NCI-H2081 (cell line): ENCODE measurements at regions not wholly inside any gene's neighbourhood (a gene's known extent, or its start where the extent isn't known, plus 50 kb on each side); places are given as distances from the start of the nearest gene placed in this dataset.
"Not testable (repeated sequence)": the region's sequence is repeated elsewhere in the genome, so short reads cannot be mapped to it uniquely, and the experiment has no call there.

Experiments
- DNase-seq, 2 experiments: peaks; one replicate each; lab custom pipeline; 2025; lab: John Stamatoyannopoulos, UW

- DNase-seq = no peak
These were observed 157.4 kb upstream of the TMEM260 start for GRCh38 chr14:56422221-56422620.

- DNase-seq = peak; percentile 83 to 90
These were observed 156.8 kb upstream of the TMEM260 start for GRCh38 chr14:56422703-56423213.

- no peak for DNase-seq
These were observed 156.1 kb upstream of the TMEM260 start for GRCh38 chr14:56423544-56423943.

GRCh38 chr14:56431013-56431412, 148.6 kb upstream of the TMEM260 start:
- no peak for DNase-seq

- no peak for DNase-seq
These were observed 129.9 kb upstream of the TMEM260 start for GRCh38 chr14:56449670-56450213.

- DNase-seq = no peak
These were observed 126.7 kb upstream of the TMEM260 start for GRCh38 chr14:56452940-56453339.

- not testable (repeated sequence) for DNase-seq
These were observed 124.9 kb upstream of the TMEM260 start for GRCh38 chr14:56454680-56455079.

- DNase-seq = no peak
These were observed 119.1 kb upstream of the TMEM260 start for GRCh38 chr14:56460469-56460868.

GRCh38 chr14:56461276-56462275, 118.0 kb upstream of the TMEM260 start:
- peak in 1 of 2 experiments; percentile 23 for DNase-seq

- DNase-seq = no peak
These were observed 116.2 kb upstream of the TMEM260 start for GRCh38 chr14:56463271-56463890.

GRCh38 chr14:56471056-56471455, 108.5 kb upstream of the TMEM260 start:
- DNase-seq = no peak

- DNase-seq = peak; percentile 13 to 68
These were observed 105.1 kb upstream of the TMEM260 start for GRCh38 chr14:56474419-56475022.

GRCh38 chr14:56482310-56482911, 97.2 kb upstream of the TMEM260 start:
- peak; percentile 36 to 48 for DNase-seq

- DNase-seq = peak; percentile 2 to 36
These were observed 92.4 kb upstream of the TMEM260 start for GRCh38 chr14:56487090-56487667.

GRCh38 chr14:56487761-56488160, 91.8 kb upstream of the TMEM260 start:
- DNase-seq = no peak

GRCh38 chr14:56488306-56488705, 91.3 kb upstream of the TMEM260 start:
- no peak for DNase-seq

- DNase-seq = peak; percentile 62 to 69
These were observed 89.2 kb upstream of the TMEM260 start for GRCh38 chr14:56490379-56490778.

- peak; percentile 71 to 80 for DNase-seq
These were observed 88.0 kb upstream of the TMEM260 start for GRCh38 chr14:56491299-56492285.

- DNase-seq = peak; percentile 5 to 32
These were observed 85.4 kb upstream of the TMEM260 start for GRCh38 chr14:56494167-56494566.

- no peak for DNase-seq
These were observed 81.5 kb upstream of the TMEM260 start for GRCh38 chr14:56498112-56498511.
